Stomach (tissue), 4 donors: ENCODE measurements at regions not wholly inside any gene's neighbourhood (a gene's known extent, or its start where the extent isn't known, plus 50 kb on each side); places are given as distances from the start of the nearest gene placed in this dataset.

Source experiments
- EP300 ChIP-seq: sonication (generic); formaldehyde crosslinking; IDR thresholded peaks from one replicate; pipeline ENCODE4 v1.6.1; 2017; ENCODE audit warnings: antibody characterized with exemption
- POLR2A ChIP-seq, 4 donors: fragments of 450-650 bp; IDR thresholded peaks; one replicate each; pipeline ENCODE4 v1.6.1; 2016; ENCODE audit warnings: antibody characterized with exemption in 4 of 4, control low read depth in 2 of 4, mild to moderate bottlenecking in 1 of 4, moderate library complexity in 1 of 4
- POLR2AphosphoS5 ChIP-seq, 3 donors: sonication (generic); formaldehyde crosslinking; IDR thresholded peaks; one replicate each; pipeline ENCODE4 v1.6.1; 2016; ENCODE audit warnings: antibody characterized with exemption in 3 of 3
- TF ChIP-seq, protein P1 (sequence below), 7 experiments: fragments of 450-650 bp in 4 of 7; fragments of 200-600 bp in 3 of 7; sonication (generic) in 3 of 7; IDR thresholded peaks; one replicate each; pipeline ENCODE4 v1.5.1; 2016 to 2019; ENCODE audit warnings: antibody characterized with exemption in 7 of 7, control low read depth in 2 of 7, mild to moderate bottlenecking in 1 of 7

DNA sequence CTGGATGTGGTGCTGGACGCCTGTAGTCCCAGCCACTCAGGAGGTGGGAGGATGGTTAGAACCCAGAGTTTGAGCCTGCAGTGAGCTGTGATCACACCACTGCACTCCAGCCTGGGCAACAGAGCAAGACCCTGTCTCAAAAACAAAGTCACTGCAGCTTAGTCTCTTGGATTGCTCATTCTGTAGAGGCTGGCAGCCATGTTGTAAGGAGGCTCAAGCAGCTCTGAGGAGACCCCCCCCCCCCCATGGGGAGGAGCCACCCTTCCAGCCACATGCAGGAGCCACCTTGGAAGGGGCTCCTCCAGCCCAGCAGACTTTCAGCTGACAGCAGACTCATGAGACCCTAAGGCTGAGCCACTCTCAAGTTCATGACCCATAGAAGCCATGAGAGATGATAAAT lies 68.4 kb downstream of the FOXL3 start:
- TF ChIP-seq, protein P1, sequence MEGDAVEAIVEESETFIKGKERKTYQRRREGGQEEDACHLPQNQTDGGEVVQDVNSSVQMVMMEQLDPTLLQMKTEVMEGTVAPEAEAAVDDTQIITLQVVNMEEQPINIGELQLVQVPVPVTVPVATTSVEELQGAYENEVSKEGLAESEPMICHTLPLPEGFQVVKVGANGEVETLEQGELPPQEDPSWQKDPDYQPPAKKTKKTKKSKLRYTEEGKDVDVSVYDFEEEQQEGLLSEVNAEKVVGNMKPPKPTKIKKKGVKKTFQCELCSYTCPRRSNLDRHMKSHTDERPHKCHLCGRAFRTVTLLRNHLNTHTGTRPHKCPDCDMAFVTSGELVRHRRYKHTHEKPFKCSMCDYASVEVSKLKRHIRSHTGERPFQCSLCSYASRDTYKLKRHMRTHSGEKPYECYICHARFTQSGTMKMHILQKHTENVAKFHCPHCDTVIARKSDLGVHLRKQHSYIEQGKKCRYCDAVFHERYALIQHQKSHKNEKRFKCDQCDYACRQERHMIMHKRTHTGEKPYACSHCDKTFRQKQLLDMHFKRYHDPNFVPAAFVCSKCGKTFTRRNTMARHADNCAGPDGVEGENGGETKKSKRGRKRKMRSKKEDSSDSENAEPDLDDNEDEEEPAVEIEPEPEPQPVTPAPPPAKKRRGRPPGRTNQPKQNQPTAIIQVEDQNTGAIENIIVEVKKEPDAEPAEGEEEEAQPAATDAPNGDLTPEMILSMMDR (IDR thresholded peaks at IDR 0.05): no peak
- TF ChIP-seq POLR2A (IDR thresholded peaks at IDR 0.05) (no peak), EP300 (no peak), POLR2AphosphoS5 (IDR thresholded peaks at IDR 0.05) (no peak)
